Right renal pelvis (tissue), 4 donors: ENCODE measurements at regions not wholly inside any gene's neighbourhood (a gene's known extent, or its start where the extent isn't known, plus 50 kb on each side); places are given as distances from the start of the nearest gene placed in this dataset.
"Not testable (repeated sequence)": the region's sequence is repeated elsewhere in the genome, so short reads cannot be mapped to it uniquely, and the experiment has no call there.

Source experiments
- DNase-seq, 4 donors: peaks; one replicate each; pipeline ENCODE4 v3.0.0-alpha.2; 2013; ENCODE audit warnings: low read depth in 4 of 4, low spot score in 3 of 4, missing footprints in 1 of 4

GRCh38 chr5:27473307-27474046 lies 435.1 kb upstream of the CDH9 start:
- DNase-seq: no peak

GRCh38 chr5:27472871-27473270 lies 434.5 kb upstream of the CDH9 start:
- DNase-seq: peak; percentile 41 to 67 (median 56)

GRCh38 chr5:27472000-27472763 lies 433.8 kb upstream of the CDH9 start:
- no peak for DNase-seq

- no peak for DNase-seq
Measured at GRCh38 chr5:27466959-27467358, 428.6 kb upstream of the CDH9 start.

- DNase-seq: no peak
Measured at GRCh38 chr5:27465140-27465539, 426.8 kb upstream of the CDH9 start.

- DNase-seq: no peak
Measured at GRCh38 chr5:27463446-27464149, 425.2 kb upstream of the CDH9 start.

- no peak for DNase-seq
Measured at GRCh38 chr5:27462936-27463335, 424.6 kb upstream of the CDH9 start.

- DNase-seq: no peak
Measured at GRCh38 chr5:27458287-27458686, 419.9 kb upstream of the CDH9 start.

GRCh38 chr5:27451377-27451776 lies 413.0 kb upstream of the CDH9 start:
- DNase-seq: no peak

GRCh38 chr5:27450607-27451006 lies 412.2 kb upstream of the CDH9 start:
- DNase-seq: no peak

GRCh38 chr5:27439383-27439782 lies 401.0 kb upstream of the CDH9 start:
- DNase-seq: not testable (repeated sequence)

- peak in 1 of 4 donors; percentile 1 for DNase-seq
Measured at GRCh38 chr5:27437594-27438200, 399.3 kb upstream of the CDH9 start.

GRCh38 chr5:27434335-27434734 lies 395.9 kb upstream of the CDH9 start:
- no peak for DNase-seq

- DNase-seq: no peak
Measured at GRCh38 chr5:27414099-27414498, 375.7 kb upstream of the CDH9 start.

GRCh38 chr5:27412384-27412783 lies 374.0 kb upstream of the CDH9 start:
- DNase-seq: no peak

- no peak for DNase-seq
Measured at GRCh38 chr5:27406020-27406419, 367.6 kb upstream of the CDH9 start.

- no peak for DNase-seq
Measured at GRCh38 chr5:27403243-27403882, 365.0 kb upstream of the CDH9 start.

GRCh38 chr5:27402828-27403227 lies 364.4 kb upstream of the CDH9 start:
- DNase-seq: no peak

GRCh38 chr5:27396998-27397397 lies 358.6 kb upstream of the CDH9 start:
- DNase-seq: no peak

- no peak for DNase-seq
Measured at GRCh38 chr5:27392716-27393115, 354.3 kb upstream of the CDH9 start.

GRCh38 chr5:27389696-27390095 lies 351.3 kb upstream of the CDH9 start:
- no peak for DNase-seq
